ENCODE measurements at regions not wholly inside any gene's neighbourhood (a gene's known extent, or its start where the extent isn't known, plus 50 kb on each side); places are given as distances from the start of the nearest gene placed in this dataset.

GRCh38 chr9:116095403-116095802 is 58.2 kb upstream of the PAPPA start:
- no peak overlapping the region for H3K4me3 Mint-ChIP-seq
- no peak overlapping the region for H3K27ac Mint-ChIP-seq
- H3K36me3 Mint-ChIP-seq = no peaks in the 10 kb centered on the region
- POLR2A ChIA-PET = no interaction called here
- no peak for ATAC-seq (ENCODE audit: low read depth)
- H3K9me3 Mint-ChIP-seq = peaks cover 3% of the 10 kb centered on the region
- H3K4me1 Mint-ChIP-seq = no peaks in the 10 kb centered on the region
- no peaks in the 10 kb centered on the region for H3K27me3 Mint-ChIP-seq
- no peak for DNase-seq

- POLR2A ChIA-PET = no interaction called here
- H3K9me3 Mint-ChIP-seq = no peaks in the 10 kb centered on the region
Observed at GRCh38 chr9:116096046-116096445, 57.5 kb upstream of the PAPPA start.

GRCh38 chr9:116096853-116097252 is 56.7 kb upstream of the PAPPA start:
- ATAC-seq (ENCODE audit: low read depth) (no peak), DNase-seq (no peak)
- H3K27me3 Mint-ChIP-seq = no peaks in the 10 kb centered on the region
- H3K4me3 Mint-ChIP-seq = no peak overlapping the region
- H3K27ac Mint-ChIP-seq = no peak overlapping the region
- no peaks in the 10 kb centered on the region for H3K9me3 Mint-ChIP-seq
- H3K4me1 Mint-ChIP-seq = no peaks in the 10 kb centered on the region
- H3K36me3 Mint-ChIP-seq = no peaks in the 10 kb centered on the region
- POLR2A ChIA-PET = no interaction called here

More at GRCh38 chr9:116096046-116096445, 57.5 kb upstream of the PAPPA start:
- no peak overlapping the region for H3K4me3 Mint-ChIP-seq
- no peaks in the 10 kb centered on the region for H3K36me3 Mint-ChIP-seq
- H3K27ac Mint-ChIP-seq = no peak overlapping the region
- no peaks in the 10 kb centered on the region for H3K27me3 Mint-ChIP-seq
- no peaks in the 10 kb centered on the region for H3K4me1 Mint-ChIP-seq
- ATAC-seq (ENCODE audit: low read depth) (no peak), DNase-seq (no peak)

- Mint-ChIP-seq H3K4me3 (no peak overlapping the region), H3K4me1 (no peaks in the 10 kb centered on the region), H3K27me3 (no peaks in the 10 kb centered on the region), H3K9me3 (no peaks in the 10 kb centered on the region), H3K27ac (no peak overlapping the region), H3K36me3 (no peaks in the 10 kb centered on the region)
- POLR2A ChIA-PET = no interaction called here
- no peak for DNase-seq
- no peak for ATAC-seq (ENCODE audit: low read depth)
Observed at GRCh38 chr9:116098476-116098875, 55.1 kb upstream of the PAPPA start.

GRCh38 chr9:116099821-116100220 is 53.8 kb upstream of the PAPPA start:
- Mint-ChIP-seq H3K27ac (no peak overlapping the region), H3K9me3 (no peaks in the 10 kb centered on the region), H3K27me3 (no peaks in the 10 kb centered on the region), H3K4me1 (no peaks in the 10 kb centered on the region), H3K4me3 (no peak overlapping the region), H3K36me3 (no peaks in the 10 kb centered on the region)
- POLR2A ChIA-PET = no interaction called here
- ATAC-seq (ENCODE audit: low read depth) (no peak), DNase-seq (no peak)

- ATAC-seq (ENCODE audit: low read depth) (no peak), DNase-seq (no peak)
- Mint-ChIP-seq H3K9me3 (no peaks in the 10 kb centered on the region), H3K27me3 (no peaks in the 10 kb centered on the region), H3K4me1 (no peaks in the 10 kb centered on the region), H3K4me3 (no peak overlapping the region), H3K27ac (no peak overlapping the region), H3K36me3 (no peaks in the 10 kb centered on the region)
- POLR2A ChIA-PET = no interaction called here
Observed at GRCh38 chr9:116100711-116101121, 52.9 kb upstream of the PAPPA start.

GRCh38 chr9:116101516-116101915 is 52.1 kb upstream of the PAPPA start:
- Mint-ChIP-seq H3K9me3 (no peaks in the 10 kb centered on the region), H3K27ac (no peak overlapping the region), H3K27me3 (no peaks in the 10 kb centered on the region), H3K4me1 (no peaks in the 10 kb centered on the region), H3K36me3 (no peaks in the 10 kb centered on the region), H3K4me3 (no peak overlapping the region)
- POLR2A ChIA-PET = no interaction called here
- DNase-seq = no peak
- no peak for ATAC-seq (ENCODE audit: low read depth)

- ATAC-seq (ENCODE audit: low read depth) (no peak), DNase-seq (no peak)
- H3K36me3 Mint-ChIP-seq = no peaks in the 10 kb centered on the region
- no peak overlapping the region for H3K4me3 Mint-ChIP-seq
- H3K27me3 Mint-ChIP-seq = no peaks in the 10 kb centered on the region
- H3K27ac Mint-ChIP-seq = no peak overlapping the region
- H3K9me3 Mint-ChIP-seq = no peaks in the 10 kb centered on the region
- H3K4me1 Mint-ChIP-seq = no peaks in the 10 kb centered on the region
- POLR2A ChIA-PET = no interaction called here
Observed at GRCh38 chr9:116102596-116102995, 51.0 kb upstream of the PAPPA start.
